ENCODE measurements at regions not wholly inside any gene's neighbourhood (a gene's known extent, or its start where the extent isn't known, plus 50 kb on each side); places are given as distances from the start of the nearest gene placed in this dataset.
"Not testable (repeated sequence)": the region's sequence is repeated elsewhere in the genome, so short reads cannot be mapped to it uniquely, and the experiment has no call there.

GRCh38 chr10:64523065-64523759 is 1002.0 kb downstream of the REEP3 start:
- no peak for DNase-seq

DNA sequence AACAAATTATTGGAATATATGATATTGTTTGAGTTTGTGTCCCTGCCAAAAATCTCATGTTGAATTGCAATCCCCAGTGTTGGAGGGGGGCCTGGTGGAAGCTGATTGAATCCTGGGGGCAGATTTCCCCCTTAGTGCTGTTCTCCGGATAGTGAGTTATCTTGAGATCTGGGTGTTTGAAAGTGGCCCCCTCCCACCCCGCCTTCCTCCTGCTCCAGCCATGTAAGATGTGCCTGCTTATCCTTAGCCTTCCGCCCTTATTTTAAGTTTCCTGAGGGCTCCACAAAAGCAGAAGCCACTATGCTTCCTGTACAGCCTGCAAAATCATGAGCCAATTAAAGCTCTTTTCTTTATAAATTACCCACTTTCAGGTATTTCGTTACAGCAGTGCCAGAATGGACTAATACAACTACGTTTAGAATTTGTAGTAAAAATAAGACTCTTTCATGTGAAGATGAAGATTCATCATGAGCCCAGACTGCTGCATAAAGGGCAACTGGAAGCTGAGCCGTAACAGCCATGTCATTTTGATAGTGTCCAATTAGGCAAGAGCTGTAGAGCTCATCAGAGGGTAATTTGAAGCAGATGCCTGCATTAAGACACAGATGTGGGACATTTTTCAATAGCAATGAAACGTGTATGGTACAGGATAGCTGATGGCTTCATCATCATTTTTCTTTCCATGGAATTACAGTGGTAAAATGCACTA is 1007.2 kb downstream of the REEP3 start:
- DNase-seq: no peak

DNA sequence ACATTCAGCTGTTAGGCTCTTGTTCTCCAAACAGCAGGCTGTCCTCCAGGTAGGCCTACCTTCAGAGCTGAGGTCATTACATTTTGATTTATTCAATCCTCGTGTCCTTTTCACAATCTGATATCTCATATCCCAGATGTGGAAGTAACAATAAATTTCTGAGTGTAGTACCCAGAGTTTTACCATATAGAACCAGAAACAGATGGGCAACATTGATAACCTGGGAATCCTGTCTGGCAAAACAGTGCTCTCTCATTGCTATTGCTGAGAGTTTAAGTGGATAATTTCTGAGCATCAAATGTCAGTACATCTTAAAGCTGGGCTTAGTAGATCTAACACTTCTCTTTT is 1007.8 kb downstream of the REEP3 start:
- DNase-seq: no peak

GRCh38 chr10:64534616-64535015 is 1013.4 kb downstream of the REEP3 start:
- DNase-seq: no peak

GRCh38 chr10:64535131-64535867 is 1014.1 kb downstream of the REEP3 start:
- no peak for DNase-seq

GRCh38 chr10:64537112-64537511 is 1015.9 kb downstream of the REEP3 start:
- no peak for DNase-seq

DNA sequence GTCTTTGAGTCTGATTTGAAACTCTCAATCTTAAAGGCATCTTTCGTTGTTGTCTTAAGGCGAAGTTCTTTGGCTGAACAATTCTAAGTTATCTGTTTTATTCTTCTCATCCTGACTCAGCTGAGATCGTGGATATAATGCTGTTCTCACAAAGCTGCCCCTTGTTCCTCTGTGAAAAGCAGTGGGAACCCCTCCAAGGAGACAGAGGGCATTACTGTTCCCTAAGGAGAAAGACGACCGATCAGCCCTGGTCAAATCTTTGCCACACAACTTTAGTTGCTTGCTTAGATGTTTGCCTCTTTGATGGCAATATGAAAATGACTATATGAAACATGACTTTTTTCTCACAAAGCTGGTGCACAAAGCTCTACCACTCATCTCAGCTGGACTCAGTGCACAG is 1016.7 kb downstream of the REEP3 start:
- no peak for DNase-seq

GRCh38 chr10:64546073-64546472 is 1024.9 kb downstream of the REEP3 start:
- DNase-seq: no peak

DNA sequence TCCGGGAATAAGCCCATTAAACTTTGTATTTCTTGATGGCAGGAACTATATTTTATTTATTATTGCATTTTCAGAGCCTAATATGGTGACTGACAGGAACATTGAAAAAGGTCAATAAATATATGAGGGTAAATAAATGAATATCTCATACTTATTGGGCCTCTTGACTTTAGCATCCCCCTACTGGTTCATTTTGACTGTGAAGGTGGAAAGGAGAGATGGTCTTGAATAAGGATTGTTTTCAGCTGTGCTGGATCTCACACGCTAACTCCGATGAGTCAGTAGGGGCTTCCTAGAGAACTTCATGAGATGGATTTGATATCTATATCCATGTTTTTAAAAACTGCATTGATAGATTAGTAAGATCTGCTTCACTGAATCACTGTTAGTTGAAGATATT is 1026.0 kb downstream of the REEP3 start:
- DNase-seq: no peak

- DNase-seq: no peak
These were observed 1034.5 kb downstream of the REEP3 start for GRCh38 chr10:64555666-64556065.

DNA sequence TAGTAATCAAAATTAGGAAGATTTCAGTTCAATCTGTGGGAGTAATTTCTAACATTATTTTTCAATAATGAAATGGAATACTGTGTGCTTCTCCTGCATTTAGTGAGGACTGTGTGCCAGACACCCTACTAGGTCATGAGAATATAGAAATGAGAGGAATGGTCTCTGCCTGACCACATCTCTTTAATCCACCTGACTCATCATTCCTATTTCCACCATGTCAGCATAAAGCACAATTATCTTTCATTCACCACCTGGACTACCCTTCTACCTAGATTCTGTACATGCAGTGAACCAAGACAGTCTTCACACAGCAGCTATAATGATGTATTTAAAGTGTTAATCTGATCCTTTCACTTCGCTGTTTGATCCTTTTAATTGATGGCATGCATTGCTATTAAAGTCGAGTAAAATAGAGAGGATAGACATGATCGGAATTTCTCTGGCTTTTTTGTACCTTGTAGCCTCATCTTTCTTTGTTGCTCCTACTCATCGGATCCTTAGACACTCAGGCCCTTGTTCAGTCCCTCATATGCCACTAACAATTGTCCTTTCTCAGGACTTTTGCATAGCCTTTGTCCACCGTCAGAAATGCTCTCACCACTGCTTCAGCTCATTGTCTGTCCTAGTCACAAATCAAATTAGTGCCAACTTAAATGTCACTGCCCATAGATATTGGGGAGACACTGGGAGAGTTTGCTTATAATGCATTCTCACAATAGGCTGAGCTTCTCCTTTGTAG is 1037.1 kb downstream of the REEP3 start:
- no peak for DNase-seq

- no peak for DNase-seq
These were observed 1049.9 kb downstream of the REEP3 start for GRCh38 chr10:64571056-64571455.

DNA sequence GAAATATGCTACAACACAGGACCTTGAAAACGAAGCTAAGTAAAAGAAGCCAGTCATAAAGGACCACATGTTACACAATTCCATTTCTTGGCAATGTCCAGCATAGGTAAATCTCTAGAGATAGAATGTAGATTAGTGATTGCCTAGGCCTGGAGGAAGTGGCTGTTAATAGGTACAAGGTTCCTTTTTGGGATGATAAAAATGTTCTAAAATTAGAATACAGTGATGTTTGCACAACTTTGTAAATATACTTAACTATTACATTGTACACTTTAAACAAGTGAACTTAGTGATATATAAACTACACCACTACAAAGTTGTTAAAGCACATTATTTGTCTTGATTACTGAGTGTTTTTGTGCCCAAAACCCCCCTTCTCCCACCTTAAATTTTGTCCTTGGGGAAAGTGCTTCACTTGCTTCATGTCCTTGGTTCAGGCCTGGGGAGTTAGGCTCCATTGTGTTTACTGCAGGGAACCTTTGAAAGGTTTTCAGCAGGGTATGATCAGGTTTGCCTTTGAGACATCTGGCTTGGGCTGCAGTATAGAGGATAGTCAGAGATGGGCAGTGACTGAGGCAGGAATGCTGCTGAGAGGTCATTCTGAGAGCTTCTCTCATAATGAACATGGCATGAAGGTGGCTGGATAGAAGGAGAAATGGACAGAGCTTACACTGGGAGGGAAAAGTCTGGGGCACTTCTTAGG is 1052.6 kb downstream of the REEP3 start:
- DNase-seq: no peak

GRCh38 chr10:64574371-64574770 is 1053.2 kb downstream of the REEP3 start:
- DNase-seq: no peak

GRCh38 chr10:64576497-64576896 is 1055.3 kb downstream of the REEP3 start:
- no peak for DNase-seq

GRCh38 chr10:64578757-64579156 is 1057.6 kb downstream of the REEP3 start:
- DNase-seq: not testable (repeated sequence)

DNA sequence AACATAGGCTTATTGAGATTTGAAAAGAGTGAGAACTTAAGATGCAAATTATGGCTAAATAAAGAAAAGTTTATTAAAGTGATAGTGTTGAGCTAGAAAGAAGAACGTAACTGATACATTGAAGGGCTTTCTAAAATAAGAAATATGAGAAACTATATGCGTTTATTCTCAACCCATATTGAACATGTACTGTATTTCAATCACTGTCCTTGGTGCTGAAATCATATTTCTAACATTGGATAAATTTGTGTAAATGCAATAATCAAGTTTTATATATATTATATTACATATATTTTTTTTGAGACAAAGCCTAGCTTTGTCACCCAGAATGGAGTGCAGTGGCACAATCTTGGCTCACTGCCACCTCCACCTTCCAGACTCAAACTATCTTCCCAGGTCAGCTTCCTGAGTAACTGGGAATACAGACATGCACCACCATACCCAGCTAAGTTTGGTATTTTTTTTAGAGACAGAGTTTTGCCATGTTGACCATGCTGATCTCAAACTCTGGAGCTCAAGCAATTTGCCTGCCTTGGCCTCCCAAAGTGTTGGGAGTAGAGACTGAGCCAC is 1065.8 kb downstream of the REEP3 start:
- no peak for DNase-seq

DNA sequence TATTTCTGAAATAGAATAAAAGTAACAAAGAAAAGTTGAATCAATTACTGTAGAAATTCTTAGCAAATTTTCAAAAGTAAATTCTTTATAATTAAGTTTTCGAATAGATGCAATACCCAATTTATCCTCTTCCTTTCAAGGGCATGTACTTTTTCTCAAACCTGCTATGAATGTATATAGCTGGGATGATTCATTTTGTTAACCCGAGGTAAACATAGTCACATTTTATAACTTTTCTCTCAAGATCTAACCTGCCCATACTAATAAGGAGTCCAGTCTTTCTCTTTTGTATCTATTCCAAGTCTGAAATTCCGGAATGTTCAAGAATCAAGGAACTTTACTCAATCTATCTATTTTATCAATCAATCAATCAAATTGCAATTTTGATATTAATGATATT is 1072.9 kb downstream of the REEP3 start:
- DNase-seq: no peak

DNA sequence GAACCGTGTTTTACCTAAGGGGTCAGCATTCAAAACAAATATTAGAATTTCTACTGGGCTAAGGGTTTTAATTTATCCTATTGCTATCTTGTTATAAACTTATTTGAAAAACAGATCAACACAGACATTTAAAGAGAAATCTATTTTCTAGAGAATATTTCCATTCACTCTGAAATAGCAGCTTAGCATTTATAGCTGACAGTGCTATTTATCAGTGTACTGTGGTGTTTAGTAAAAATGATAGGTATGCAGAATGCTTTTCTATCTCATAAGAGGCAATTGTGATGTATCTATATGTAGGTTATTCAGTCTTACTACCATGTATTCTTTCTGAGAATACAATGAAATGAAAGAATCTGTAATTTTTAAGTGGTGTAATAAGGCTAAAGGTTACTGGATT is 1077.4 kb downstream of the REEP3 start:
- no peak for DNase-seq

GRCh38 chr10:64601298-64601697 is 1080.1 kb downstream of the REEP3 start:
- DNase-seq: no peak

DNA sequence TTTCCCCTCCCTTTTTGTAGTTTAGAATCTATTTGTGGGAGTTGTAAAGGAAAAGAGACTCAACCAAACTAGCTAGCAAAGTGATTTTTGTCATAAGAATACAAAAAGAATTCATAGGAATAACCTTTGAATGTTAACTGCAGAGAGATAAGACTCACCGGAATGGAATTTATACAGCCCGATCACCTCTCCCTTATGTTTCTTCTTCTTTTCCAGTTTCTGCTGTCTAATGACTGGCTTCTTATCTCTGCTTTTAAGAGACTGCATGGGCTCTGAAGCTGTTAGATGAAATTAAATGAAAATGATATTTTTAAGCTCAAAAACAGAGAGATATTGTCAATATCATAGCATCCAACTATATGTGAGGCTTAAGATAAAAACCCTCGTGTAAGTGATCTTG is 1095.9 kb downstream of the REEP3 start:
- no peak for DNase-seq

- no peak for DNase-seq
These were observed 1097.9 kb downstream of the REEP3 start for GRCh38 chr10:64619102-64619501.
